Keratinocyte (primary cell): ENCODE measurements at regions not wholly inside any gene's neighbourhood (a gene's known extent, or its start where the extent isn't known, plus 50 kb on each side); places are given as distances from the start of the nearest gene placed in this dataset.

Source experiments
- DNase-seq: peaks from one replicate; pipeline ENCODE4 v3.0.0-alpha.2; 2011; ENCODE audit warnings: low read depth, missing footprints, low spot score
- FAIRE-seq: peaks from 2 replicates; lab custom pipeline; 2011; peaks lifted over from hg19 to GRCh38; lab: Jason Lieb, UNC
- H2AFZ ChIP-seq: 2 replicates; pipeline ENCODE4 v1.6.0; 2012; ENCODE audit warnings: low read length, control low read depth, inconsistent platforms; ENCODE audit not compliant: control insufficient read depth
- H3K27ac ChIP-seq: 2 replicates; pipeline ENCODE4 v1.5.1; 2011; ENCODE audit warnings: low read length; ENCODE audit not compliant: control insufficient read depth, insufficient read depth
- H3K27me3 ChIP-seq: 3 replicates; pipeline ENCODE4 v1.6.0; 2011; ENCODE audit warnings: low read length; ENCODE audit not compliant: control insufficient read depth, insufficient read depth; ENCODE audit errors: extremely low read depth
- H3K36me3 ChIP-seq, 2 experiments: 2 replicates in 1 of 2; 3 replicates in 1 of 2; pipeline ENCODE4 v1.5.1; 2011; ENCODE audit warnings: low read length in 2 of 2, mild to moderate bottlenecking in 1 of 2; ENCODE audit not compliant: control insufficient read depth in 2 of 2, insufficient read depth in 2 of 2; ENCODE audit errors: extremely low read depth in 1 of 2
- H3K4me1 ChIP-seq: 3 replicates; pipeline ENCODE4 v1.5.1; 2011; ENCODE audit warnings: low read length; ENCODE audit not compliant: control insufficient read depth, insufficient read depth; ENCODE audit errors: extremely low read depth
- H3K4me2 ChIP-seq: 3 replicates; pipeline ENCODE4 v1.6.0; 2011; ENCODE audit warnings: low read depth, low read length; ENCODE audit not compliant: control insufficient read depth, insufficient read depth; ENCODE audit errors: extremely low read depth
- H3K4me3 ChIP-seq, 3 experiments: fragments of 200-600 bp in 1 of 3; sonication (generic) in 1 of 3; 2 replicates in 2 of 3; 3 replicates in 1 of 3; pipeline ENCODE4 v1.5.1; 2011 to 2016; ENCODE audit warnings: low read length in 3 of 3, mild to moderate bottlenecking in 3 of 3, control low read depth in 2 of 3, inconsistent platforms in 1 of 3, low read depth in 1 of 3, mixed read lengths in 1 of 3, mixed run types in 1 of 3, moderate library complexity in 1 of 3; ENCODE audit not compliant: control insufficient read depth in 2 of 3, insufficient read depth in 2 of 3; ENCODE audit errors: extremely low read depth in 1 of 3
- H3K79me2 ChIP-seq: 2 replicates; pipeline ENCODE4 v1.6.0; 2012; ENCODE audit warnings: low read length; ENCODE audit not compliant: control insufficient read depth, insufficient read depth
- H3K9ac ChIP-seq: 3 replicates; pipeline ENCODE4 v1.6.0; 2011; ENCODE audit warnings: low read length; ENCODE audit not compliant: control insufficient read depth, insufficient read depth; ENCODE audit errors: extremely low read depth
- H3K9me1 ChIP-seq: 3 replicates; pipeline ENCODE4 v1.6.0; 2011; ENCODE audit warnings: low read length; ENCODE audit not compliant: control insufficient read depth, insufficient read depth; ENCODE audit errors: extremely low read depth
- H3K9me3 ChIP-seq: 2 replicates; pipeline ENCODE4 v1.5.1; 2012; ENCODE audit warnings: low read depth, low read length; ENCODE audit not compliant: control insufficient read depth
- H4K20me1 ChIP-seq: 3 replicates; pipeline ENCODE4 v1.6.0; 2011; ENCODE audit warnings: low read length; ENCODE audit not compliant: control insufficient read depth, insufficient read depth; ENCODE audit errors: extremely low read depth
- EZH2 ChIP-seq: IDR thresholded peaks from one replicate; pipeline ENCODE4 v1.6.1; 2012; ENCODE audit warnings: inconsistent platforms, mild to moderate bottlenecking, low read length, moderate library complexity
- dilution Hi-C: fragments of 300-500 bp; cut with MboI; formaldehyde crosslinking; loops from one replicate; pipeline ENCODE4 v1.7.0; 2020; ENCODE audit warnings: low sequenced_read_pairs; ENCODE audit not compliant: extremely low pct_ligation_motif_present
- TF ChIP-seq, protein P1 (sequence below), 3 experiments: IDR thresholded peaks in 1 of 3; conservative IDR thresholded peaks in 1 of 3; optimal IDR thresholded peaks in 1 of 3; 2 replicates in 2 of 3; 3 replicates in 1 of 3; pipeline versions ENCODE3 to v1.5.1; 2011; ENCODE audit warnings: low read length in 3 of 3, mild to moderate bottlenecking in 3 of 3, moderate library complexity in 2 of 3, control low read depth in 1 of 3, inconsistent platforms in 1 of 3; ENCODE audit not compliant: insufficient read depth in 2 of 3; ENCODE audit errors: extremely low read depth in 1 of 3

DNA sequence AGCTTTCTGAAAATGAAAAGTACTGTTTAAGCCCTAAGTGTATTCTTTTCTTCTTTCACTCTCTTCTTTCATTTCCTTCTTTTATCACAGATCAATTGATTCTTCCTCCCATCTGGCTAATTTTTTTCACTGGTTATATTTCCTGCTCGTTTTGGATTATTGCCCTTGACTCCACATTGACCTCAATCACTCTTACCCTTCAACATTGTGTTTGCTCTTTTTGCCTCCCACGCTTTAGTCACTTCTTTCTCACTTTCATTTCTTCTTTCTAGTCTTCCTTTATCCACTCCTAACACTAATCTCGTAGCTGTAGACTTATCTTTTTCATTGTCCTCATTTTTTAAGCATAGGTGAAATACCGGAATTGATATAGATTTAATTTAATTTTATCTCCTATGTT lies 320.3 kb upstream of the VRK2 start:
- H3K4me2 ChIP-seq, result no peak overlapping the region
- FAIRE-seq, result no peak
- no peak overlapping the region for H3K9ac ChIP-seq
- dilution Hi-C loops, result no loop called here
- no peak overlapping the region for H3K27ac ChIP-seq
- no peaks in the 10 kb centered on the region for H3K9me1 ChIP-seq
- no peaks in the 10 kb centered on the region for H4K20me1 ChIP-seq
- DNase-seq, result no peak
- H3K4me1 ChIP-seq, result peaks cover under 1% of the 10 kb centered on the region
- H3K27me3 ChIP-seq, result no peaks in the 10 kb centered on the region
- no peaks in the 10 kb centered on the region for H3K9me3 ChIP-seq
- H3K79me2 ChIP-seq, result no peaks in the 10 kb centered on the region
- no peak overlapping the region for H3K4me3 ChIP-seq
- H2AFZ ChIP-seq, result no peak overlapping the region
- TF ChIP-seq, protein P1, sequence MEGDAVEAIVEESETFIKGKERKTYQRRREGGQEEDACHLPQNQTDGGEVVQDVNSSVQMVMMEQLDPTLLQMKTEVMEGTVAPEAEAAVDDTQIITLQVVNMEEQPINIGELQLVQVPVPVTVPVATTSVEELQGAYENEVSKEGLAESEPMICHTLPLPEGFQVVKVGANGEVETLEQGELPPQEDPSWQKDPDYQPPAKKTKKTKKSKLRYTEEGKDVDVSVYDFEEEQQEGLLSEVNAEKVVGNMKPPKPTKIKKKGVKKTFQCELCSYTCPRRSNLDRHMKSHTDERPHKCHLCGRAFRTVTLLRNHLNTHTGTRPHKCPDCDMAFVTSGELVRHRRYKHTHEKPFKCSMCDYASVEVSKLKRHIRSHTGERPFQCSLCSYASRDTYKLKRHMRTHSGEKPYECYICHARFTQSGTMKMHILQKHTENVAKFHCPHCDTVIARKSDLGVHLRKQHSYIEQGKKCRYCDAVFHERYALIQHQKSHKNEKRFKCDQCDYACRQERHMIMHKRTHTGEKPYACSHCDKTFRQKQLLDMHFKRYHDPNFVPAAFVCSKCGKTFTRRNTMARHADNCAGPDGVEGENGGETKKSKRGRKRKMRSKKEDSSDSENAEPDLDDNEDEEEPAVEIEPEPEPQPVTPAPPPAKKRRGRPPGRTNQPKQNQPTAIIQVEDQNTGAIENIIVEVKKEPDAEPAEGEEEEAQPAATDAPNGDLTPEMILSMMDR (optimal IDR thresholded peaks at IDR 0.05 in 1 of 3, IDR thresholded peaks at IDR 0.05 in 1 of 3, conservative IDR thresholded peaks at IDR 0.05 in 1 of 3; ENCODE audit: extremely low read depth in 1 of 3, insufficient read depth in 2 of 3, low read length in 3 of 3), result no peak
- TF ChIP-seq EZH2, result no peak
- H3K36me3 ChIP-seq, result no peaks in the 10 kb centered on the region

DNA sequence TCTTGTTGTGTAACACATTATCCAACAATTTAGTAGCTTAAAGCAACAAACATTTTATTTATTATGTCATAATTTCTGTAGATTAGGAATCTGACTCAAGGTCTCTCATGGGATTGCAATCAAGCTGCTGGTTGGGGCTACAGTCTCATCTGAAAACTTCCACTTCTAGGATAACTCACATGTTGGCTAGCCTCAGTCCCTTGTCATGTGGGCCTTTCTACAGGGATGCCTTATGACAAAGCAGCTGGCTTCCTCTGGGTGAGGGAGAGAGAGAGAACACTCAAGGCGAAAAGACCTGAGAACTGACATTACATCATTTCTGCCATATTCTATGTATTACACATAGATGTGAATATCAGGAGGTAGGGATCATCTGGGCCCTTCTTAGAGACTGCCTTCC lies 317.9 kb upstream of the VRK2 start:
- FAIRE-seq, result no peak
- no peaks in the 10 kb centered on the region for H3K27me3 ChIP-seq
- no peak overlapping the region for H3K4me3 ChIP-seq
- H3K9ac ChIP-seq, result no peak overlapping the region
- H3K4me1 ChIP-seq, result no peaks in the 10 kb centered on the region
- DNase-seq, result no peak
- no peaks in the 10 kb centered on the region for H4K20me1 ChIP-seq
- no peak for TF ChIP-seq EZH2
- TF ChIP-seq, protein P1 (optimal IDR thresholded peaks at IDR 0.05 in 1 of 3, IDR thresholded peaks at IDR 0.05 in 1 of 3, conservative IDR thresholded peaks at IDR 0.05 in 1 of 3; ENCODE audit: extremely low read depth in 1 of 3, insufficient read depth in 2 of 3, low read length in 3 of 3), result no peak
- H3K27ac ChIP-seq, result no peak overlapping the region
- H3K9me3 ChIP-seq, result no peaks in the 10 kb centered on the region
- H3K79me2 ChIP-seq, result no peaks in the 10 kb centered on the region
- H3K4me2 ChIP-seq, result no peak overlapping the region
- no peak overlapping the region for H2AFZ ChIP-seq
- H3K9me1 ChIP-seq, result no peaks in the 10 kb centered on the region
- H3K36me3 ChIP-seq, result no peaks in the 10 kb centered on the region
- dilution Hi-C loops, result no loop called here
